Spleen (tissue), 11 donors: ENCODE measurements at regions not wholly inside any gene's neighbourhood (a gene's known extent, or its start where the extent isn't known, plus 50 kb on each side); places are given as distances from the start of the nearest gene placed in this dataset.

Experiments used
- DNase-seq: peaks from one replicate; pipeline ENCODE4 v3.0.0-alpha.2; 2020
- H3K27ac ChIP-seq, 8 donors: fragments of 200-600 bp; sonication (generic) in 7 of 8; 1 replicate in 4 of 8; 2 replicates in 4 of 8; pipeline versions ENCODE4 v1.5.0 to v1.8.0; 2016 to 2021; ENCODE audit warnings: inconsistent platforms in 4 of 8, mild to moderate bottlenecking in 4 of 8, moderate library complexity in 1 of 8
- H3K27me3 ChIP-seq, 7 donors: fragments of 200-600 bp; sonication (generic) in 6 of 7; replicated peaks in 1 of 7; 1 replicate in 4 of 7; 2 replicates in 3 of 7; pipeline versions ENCODE4 v1.5.0 to v1.8.0; 2016 to 2021; ENCODE audit warnings: inconsistent platforms in 3 of 7, mild to moderate bottlenecking in 1 of 7
- H3K36me3 ChIP-seq, 6 donors: fragments of 200-600 bp; sonication (generic) in 5 of 6; 1 replicate in 4 of 6; 2 replicates in 2 of 6; pipeline versions ENCODE4 v1.5.0 to v1.8.0; 2016 to 2021; ENCODE audit warnings: inconsistent platforms in 2 of 6
- H3K4me1 ChIP-seq, 6 donors: fragments of 200-600 bp; sonication (generic) in 5 of 6; 1 replicate in 3 of 6; 2 replicates in 3 of 6; pipeline versions ENCODE4 v1.5.0 to v1.8.0; 2016 to 2021; ENCODE audit warnings: inconsistent platforms in 3 of 6
- H3K4me3 ChIP-seq, 8 donors: fragments of 200-600 bp; sonication (generic) in 7 of 8; 1 replicate in 4 of 8; 2 replicates in 4 of 8; pipeline versions ENCODE4 v1.5.0 to v1.8.0; 2016 to 2021; ENCODE audit warnings: inconsistent platforms in 4 of 8, mild to moderate bottlenecking in 4 of 8, moderate library complexity in 2 of 8
- H3K9me3 ChIP-seq, 8 donors: fragments of 200-600 bp; sonication (generic) in 7 of 8; 1 replicate in 4 of 8; 2 replicates in 4 of 8; pipeline versions ENCODE4 v1.5.0 to v1.8.0; 2016 to 2021; ENCODE audit warnings: inconsistent platforms in 4 of 8
- POLR2A ChIP-seq, 3 donors: fragments of 450-650 bp; IDR thresholded peaks; one replicate each; pipeline ENCODE4 v1.5.1; 2017; ENCODE audit warnings: antibody characterized with exemption in 3 of 3, mild to moderate bottlenecking in 1 of 3
- POLR2AphosphoS5 ChIP-seq, 3 donors: sonication (generic); formaldehyde crosslinking; IDR thresholded peaks; one replicate each; pipeline ENCODE4 v1.5.1; 2017; ENCODE audit warnings: antibody characterized with exemption in 3 of 3
- WGBS, 5 donors: extraction: QIAGEN DNeasy Blood & Tissue Kit in 3 of 5; methylation state at CpG; one replicate each; pipeline versions ENCODE4 v1.1.5 to v1.1.7; 2013 to 2018; 5-methylcytosine and 5-hydroxymethylcytosine counted together
- intact Hi-C: fragments of 100-400 bp; cut with DNase I; formaldehyde crosslinking; loops from one replicate; pipeline ENCODE4 v1.15.0; 2023; ENCODE audit warnings: low total_unique reads
- TF ChIP-seq, protein P1 (sequence below), 11 experiments: fragments of 200-600 bp in 7 of 11; fragments of 450-650 bp in 4 of 11; sonication (generic) in 4 of 11; IDR thresholded peaks in 8 of 11; conservative IDR thresholded peaks in 3 of 11; 1 replicate in 7 of 11; 2 replicates in 4 of 11; pipeline versions ENCODE4 v1.4.0 to v1.8.0; 2016 to 2021; ENCODE audit warnings: antibody characterized with exemption in 11 of 11, inconsistent platforms in 4 of 11, mild to moderate bottlenecking in 1 of 11
- donor health status: healthy with polysubstance abuse.
- donor health status: DM: no; HTN: no; CAD: no; lungs with moderate emphysema.
- donor health status: DM: no; HTN: no; CAD: no.
- donor health status: Bipolar disorder and iron deficiency.
- donor health status: healthy.
- donor health status: DM: no; HTN: no; CAD: no.
- donor health status: DM: yes; HTN: yes; CAD: no.

DNA sequence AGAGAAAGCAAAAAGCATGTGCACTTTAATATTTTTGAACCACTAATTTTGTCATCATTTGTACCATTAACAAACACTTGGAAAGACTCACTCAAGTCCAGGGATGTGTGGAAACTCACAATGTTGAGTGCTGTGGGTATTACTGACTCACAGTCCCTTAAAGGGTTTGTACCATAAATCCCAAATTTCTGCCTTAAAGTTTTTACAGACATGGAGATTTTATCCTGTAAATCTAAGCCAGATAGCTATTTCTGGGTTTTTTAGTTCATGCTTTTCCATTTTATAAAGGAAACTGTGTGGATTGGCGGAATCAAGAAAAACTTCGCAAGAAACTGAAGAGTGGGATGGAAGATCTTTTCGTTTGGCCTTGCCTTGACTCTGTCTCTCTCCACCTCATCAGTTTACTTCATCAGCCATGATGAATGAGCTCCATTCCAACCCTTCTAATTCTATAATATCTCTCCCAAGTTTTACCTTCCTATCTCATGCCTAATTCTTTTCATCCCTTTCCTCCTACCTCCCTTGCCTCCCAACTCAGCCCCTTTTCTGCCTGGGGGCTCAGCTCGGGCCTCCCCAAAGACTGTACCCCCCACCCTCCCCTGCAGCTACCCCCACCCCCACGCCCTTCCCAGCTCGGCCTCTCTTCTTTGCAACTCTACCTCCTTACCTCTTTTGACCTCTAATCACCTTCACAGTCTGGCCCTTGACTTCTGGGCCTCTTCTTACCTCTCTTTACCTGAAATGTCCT lies 218.5 kb upstream of the MKLN1 start:
- Histone ChIP-seq H3K4me1 (peaks cover 40 to 60% (median 58%) of the 10 kb centered on the region in 6 donors), H3K9me3 (no peaks in the 10 kb centered on the region), H3K4me3 (peak overlapping the region; percentile 70 to 97 (median 86)), H3K36me3 (peaks cover 0 to 5% (median 0%) of the 10 kb centered on the region in 6 donors), H3K27ac (peak overlapping the region; percentile 94 to 100 (median 98)), H3K27me3 (no peaks in the 10 kb centered on the region)
- TF ChIP-seq POLR2A (IDR thresholded peaks at IDR 0.05) = no peak
- TF ChIP-seq, protein P1, sequence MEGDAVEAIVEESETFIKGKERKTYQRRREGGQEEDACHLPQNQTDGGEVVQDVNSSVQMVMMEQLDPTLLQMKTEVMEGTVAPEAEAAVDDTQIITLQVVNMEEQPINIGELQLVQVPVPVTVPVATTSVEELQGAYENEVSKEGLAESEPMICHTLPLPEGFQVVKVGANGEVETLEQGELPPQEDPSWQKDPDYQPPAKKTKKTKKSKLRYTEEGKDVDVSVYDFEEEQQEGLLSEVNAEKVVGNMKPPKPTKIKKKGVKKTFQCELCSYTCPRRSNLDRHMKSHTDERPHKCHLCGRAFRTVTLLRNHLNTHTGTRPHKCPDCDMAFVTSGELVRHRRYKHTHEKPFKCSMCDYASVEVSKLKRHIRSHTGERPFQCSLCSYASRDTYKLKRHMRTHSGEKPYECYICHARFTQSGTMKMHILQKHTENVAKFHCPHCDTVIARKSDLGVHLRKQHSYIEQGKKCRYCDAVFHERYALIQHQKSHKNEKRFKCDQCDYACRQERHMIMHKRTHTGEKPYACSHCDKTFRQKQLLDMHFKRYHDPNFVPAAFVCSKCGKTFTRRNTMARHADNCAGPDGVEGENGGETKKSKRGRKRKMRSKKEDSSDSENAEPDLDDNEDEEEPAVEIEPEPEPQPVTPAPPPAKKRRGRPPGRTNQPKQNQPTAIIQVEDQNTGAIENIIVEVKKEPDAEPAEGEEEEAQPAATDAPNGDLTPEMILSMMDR (IDR thresholded peaks at IDR 0.05 in 8 of 11, conservative IDR thresholded peaks at IDR 0.05 in 3 of 11) = no peak
- intact Hi-C loops = no loop called here
- DNase-seq = no peak
- 49 to 75% (median 56%) methylated on average over 6 of the region's 6 CpGs for WGBS, 5 donors

DNA sequence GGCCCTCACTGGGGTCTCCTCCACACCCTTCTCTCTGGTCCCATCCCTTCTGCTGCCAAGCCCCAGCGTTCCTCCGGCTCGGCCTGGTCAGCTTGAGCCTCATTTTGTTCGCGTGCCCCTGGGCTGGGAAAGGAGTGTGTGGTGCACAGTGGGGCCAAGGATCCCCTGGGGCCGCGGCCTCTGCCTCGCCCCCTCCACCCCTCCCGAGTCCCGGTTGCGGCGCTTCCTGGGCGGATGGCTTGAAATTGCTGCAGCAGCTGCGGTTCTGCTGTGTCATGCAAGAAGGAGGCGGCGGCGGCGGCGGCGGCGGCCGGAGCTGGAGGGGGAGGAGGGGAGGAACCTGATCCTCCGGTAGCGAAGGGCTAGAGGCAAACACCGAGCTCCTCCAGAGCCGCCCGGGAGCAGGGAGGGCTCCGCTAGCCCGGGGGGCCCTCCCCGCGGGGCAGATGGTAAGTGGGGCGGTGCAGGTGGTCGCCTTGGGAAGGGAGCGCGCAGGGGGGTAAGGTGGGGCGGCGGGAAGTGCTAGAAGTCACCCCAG lies 217.8 kb upstream of the MKLN1 start:
- intact Hi-C loops = no loop called here
- TF ChIP-seq POLR2A (IDR thresholded peaks at IDR 0.05) (peak in 2 of 3 donors; percentile 1 to 41), POLR2AphosphoS5 (IDR thresholded peaks at IDR 0.05) (peak; percentile 87 to 93 (median 90))
- TF ChIP-seq, protein P1 (IDR thresholded peaks at IDR 0.05 in 8 of 11, conservative IDR thresholded peaks at IDR 0.05 in 3 of 11) = peak in 1 of 11 experiments; percentile 14
- Histone ChIP-seq H3K9me3 (no peaks in the 10 kb centered on the region), H3K4me3 (peak overlapping the region; percentile 39 to 97 (median 80)), H3K27me3 (no peaks in the 10 kb centered on the region), H3K36me3 (peaks cover 0 to 5% (median 0%) of the 10 kb centered on the region in 6 donors), H3K4me1 (peaks cover 34 to 54% (median 52%) of the 10 kb centered on the region in 6 donors), H3K27ac (peak overlapping the region; percentile 94 to 100 (median 98))
- 0 to 2% (median 1%) methylated on average over 17 to 37 of the region's 37 CpGs for WGBS, 5 donors
- peak; percentile 97 for DNase-seq

DNA sequence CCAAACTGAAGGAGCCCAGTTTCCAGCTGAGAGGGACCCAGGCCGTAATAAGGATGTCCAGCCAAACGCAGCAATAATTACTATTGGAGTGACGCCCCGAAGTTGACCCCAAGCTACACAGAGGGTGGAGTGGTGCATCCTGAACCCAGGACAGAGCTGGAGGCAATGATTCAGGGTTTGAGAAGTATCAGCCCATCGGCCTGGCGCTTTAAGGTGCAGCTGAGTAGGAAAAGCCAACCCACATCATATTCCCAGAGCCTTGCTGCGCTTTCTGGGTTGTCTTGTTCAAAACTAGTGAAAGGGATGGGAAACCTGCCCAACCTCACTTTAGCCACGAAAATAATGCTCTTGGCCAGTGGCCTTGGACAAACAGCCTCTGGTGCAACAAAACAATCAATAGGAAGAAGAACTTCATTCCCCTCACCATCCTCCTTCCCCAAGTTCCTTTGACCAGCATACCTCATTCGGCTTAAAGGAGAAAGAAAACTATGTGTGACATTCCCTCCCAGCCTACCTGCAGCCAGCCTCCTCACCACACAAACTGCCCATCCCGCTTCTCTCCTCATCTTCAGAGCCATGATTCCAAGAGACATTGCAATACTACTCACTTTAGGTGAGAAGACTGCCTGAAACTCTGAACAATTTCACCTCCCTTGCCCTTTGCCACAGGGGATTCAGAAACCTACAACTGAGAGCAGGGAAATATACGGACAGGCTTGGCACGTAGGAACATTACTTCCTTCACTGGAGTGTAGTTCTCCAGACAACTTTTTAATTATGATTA lies 217.2 kb upstream of the MKLN1 start:
- Histone ChIP-seq H3K27ac (peak overlapping the region in 7 of 8 donors; percentile 96 to 100 (median 99)), H3K27me3 (no peaks in the 10 kb centered on the region), H3K9me3 (no peaks in the 10 kb centered on the region), H3K4me3 (peak overlapping the region; percentile 39 to 97 (median 80)), H3K4me1 (peaks cover 27 to 47% (median 45%) of the 10 kb centered on the region in 6 donors), H3K36me3 (no peaks in the 10 kb centered on the region)
- 19 to 35% (median 26%) methylated on average over 11 to 12 of the region's 12 CpGs for WGBS, 5 donors
- intact Hi-C loops = no loop called here
- DNase-seq = no peak
- TF ChIP-seq, protein P1 (IDR thresholded peaks at IDR 0.05 in 8 of 11, conservative IDR thresholded peaks at IDR 0.05 in 3 of 11) = no peak
- TF ChIP-seq POLR2A (IDR thresholded peaks at IDR 0.05) = no peak
- TF ChIP-seq POLR2AphosphoS5 (IDR thresholded peaks at IDR 0.05) = no peak
